Thymus (tissue), 11 donors: ENCODE measurements at regions not wholly inside any gene's neighbourhood (a gene's known extent, or its start where the extent isn't known, plus 50 kb on each side); places are given as distances from the start of the nearest gene placed in this dataset.
"Not testable (repeated sequence)": the region's sequence is repeated elsewhere in the genome, so short reads cannot be mapped to it uniquely, and the experiment has no call there.

Experiments
- DNase-seq, 9 donors: peaks; one replicate each; pipeline ENCODE4 v3.0.0-alpha.2; 2013; ENCODE audit warnings: low spot score in 9 of 9, low read depth in 6 of 9, missing footprints in 1 of 9
- H3K27ac ChIP-seq, 2 donors: one replicate each; pipeline ENCODE4 v1.5.1; 2013; ENCODE audit warnings: control low read depth in 1 of 2, low read depth in 1 of 2, low read length in 1 of 2, mild to moderate bottlenecking in 1 of 2, moderate library complexity in 1 of 2
- H3K27me3 ChIP-seq, 2 donors: one replicate each; pipeline ENCODE4 v1.5.1; 2013; ENCODE audit warnings: low read length in 1 of 2; ENCODE audit not compliant: control insufficient read depth in 2 of 2, insufficient read depth in 1 of 2
- H3K36me3 ChIP-seq, 2 donors: one replicate each; pipeline ENCODE4 v1.5.1; 2013; ENCODE audit warnings: low read length in 1 of 2, mild to moderate bottlenecking in 1 of 2, moderate library complexity in 1 of 2; ENCODE audit not compliant: control insufficient read depth in 2 of 2, insufficient read depth in 2 of 2
- H3K4me1 ChIP-seq, 2 donors: one replicate each; pipeline ENCODE4 v1.5.1; 2013; ENCODE audit warnings: low read length in 2 of 2; ENCODE audit not compliant: control insufficient read depth in 2 of 2, insufficient read depth in 2 of 2
- H3K4me3 ChIP-seq, 2 donors: one replicate each; pipeline ENCODE4 v1.5.1; 2013; ENCODE audit warnings: low read length in 2 of 2, control low read depth in 1 of 2, mild to moderate bottlenecking in 1 of 2
- H3K9me3 ChIP-seq, 2 donors: one replicate each; pipeline ENCODE4 v1.5.1; 2013; ENCODE audit warnings: low read length in 1 of 2, mild to moderate bottlenecking in 1 of 2; ENCODE audit not compliant: control insufficient read depth in 2 of 2, insufficient read depth in 1 of 2
- WGBS: extraction: QIAGEN DNeasy Blood & Tissue Kit; methylation state at CpG from one replicate; pipeline ENCODE4 v1.1.7; 2013; 5-methylcytosine and 5-hydroxymethylcytosine counted together
- donor health status: healthy.

- no peak for DNase-seq
- Histone ChIP-seq H3K36me3 (no peaks in the 10 kb centered on the region), H3K27me3 (no peaks in the 10 kb centered on the region), H3K4me1 (no peaks in the 10 kb centered on the region), H3K9me3 (no peaks in the 10 kb centered on the region), H3K27ac (no peak overlapping the region), H3K4me3 (no peak overlapping the region)
- 88% methylated on average over 4 of the region's 4 CpGs for WGBS
Observed at GRCh38 chr3:78497021-78497420, 1270.8 kb downstream of the ROBO1 start.

- Histone ChIP-seq H3K27ac (no peak overlapping the region), H3K27me3 (no peaks in the 10 kb centered on the region), H3K36me3 (no peaks in the 10 kb centered on the region), H3K9me3 (no peaks in the 10 kb centered on the region), H3K4me3 (no peak overlapping the region), H3K4me1 (no peaks in the 10 kb centered on the region)
- no peak for DNase-seq
- WGBS = 92% methylated on average over 2 of the region's 2 CpGs
Observed at GRCh38 chr3:78497767-78498166, 1270.0 kb downstream of the ROBO1 start.

- no peak overlapping the region for H3K27ac ChIP-seq
- DNase-seq = no peak
- WGBS = 72% methylated on average over 4 of the region's 4 CpGs
- no peak overlapping the region for H3K4me3 ChIP-seq
- H3K4me1 ChIP-seq = peaks cover 0 to 3% of the 10 kb centered on the region in 2 donors
- H3K9me3 ChIP-seq = peaks cover 0 to 3% of the 10 kb centered on the region in 2 donors
- no peaks in the 10 kb centered on the region for H3K27me3 ChIP-seq
- no peaks in the 10 kb centered on the region for H3K36me3 ChIP-seq
Observed at GRCh38 chr3:78506061-78506460, 1261.7 kb downstream of the ROBO1 start.

GRCh38 chr3:78506581-78507195 lies 1261.1 kb downstream of the ROBO1 start:
- WGBS = 87% methylated on average over 2 of the region's 2 CpGs
- peak in 1 of 9 donors; percentile 16 for DNase-seq
- peaks cover 0 to 3% of the 10 kb centered on the region in 2 donors for H3K4me1 ChIP-seq
- peak overlapping the region in 1 of 2 donors; percentile 73 for H3K27ac ChIP-seq
- H3K27me3 ChIP-seq = no peaks in the 10 kb centered on the region
- peaks cover 0 to 3% of the 10 kb centered on the region in 2 donors for H3K9me3 ChIP-seq
- no peaks in the 10 kb centered on the region for H3K36me3 ChIP-seq
- no peak overlapping the region for H3K4me3 ChIP-seq

GRCh38 chr3:78507196-78507984 lies 1260.4 kb downstream of the ROBO1 start:
- Histone ChIP-seq H3K27ac (peak overlapping the region; percentile 52 to 73), H3K9me3 (peaks cover 0 to 3% of the 10 kb centered on the region in 2 donors), H3K4me3 (no peak overlapping the region), H3K36me3 (no peaks in the 10 kb centered on the region), H3K27me3 (no peaks in the 10 kb centered on the region), H3K4me1 (peaks cover 0 to 3% of the 10 kb centered on the region in 2 donors)
- WGBS = 87% methylated on average over 6 of the region's 6 CpGs
- no peak for DNase-seq

GRCh38 chr3:78511840-78512239 lies 1256.0 kb downstream of the ROBO1 start:
- 74% methylated on average over 2 of the region's 2 CpGs for WGBS
- H3K27ac ChIP-seq = no peak overlapping the region
- H3K27me3 ChIP-seq = no peaks in the 10 kb centered on the region
- no peaks in the 10 kb centered on the region for H3K36me3 ChIP-seq
- no peak overlapping the region for H3K4me3 ChIP-seq
- peaks cover 0 to 3% of the 10 kb centered on the region in 2 donors for H3K9me3 ChIP-seq
- peaks cover 0 to 3% of the 10 kb centered on the region in 2 donors for H3K4me1 ChIP-seq
- DNase-seq = no peak

- H3K9me3 ChIP-seq, H3K27me3 ChIP-seq, H3K27ac ChIP-seq, H3K4me1 ChIP-seq, DNase-seq, H3K4me3 ChIP-seq, H3K36me3 ChIP-seq: not testable (repeated sequence)
- 59% methylated on average over 4 of the region's 4 CpGs for WGBS
Observed at GRCh38 chr3:78512786-78513185, 1255.0 kb downstream of the ROBO1 start.

GRCh38 chr3:78516437-78516836 lies 1251.4 kb downstream of the ROBO1 start:
- Histone ChIP-seq H3K36me3 (no peaks in the 10 kb centered on the region), H3K27me3 (no peaks in the 10 kb centered on the region), H3K9me3 (no peaks in the 10 kb centered on the region), H3K4me3 (no peak overlapping the region), H3K4me1 (no peaks in the 10 kb centered on the region), H3K27ac (no peak overlapping the region)
- 93% methylated on average over 3 of the region's 3 CpGs for WGBS
- no peak for DNase-seq

GRCh38 chr3:78516937-78517336 lies 1250.9 kb downstream of the ROBO1 start:
- no peak for DNase-seq
- Histone ChIP-seq H3K4me1 (no peaks in the 10 kb centered on the region), H3K27ac (no peak overlapping the region), H3K9me3 (no peaks in the 10 kb centered on the region), H3K36me3 (no peaks in the 10 kb centered on the region), H3K4me3 (no peak overlapping the region), H3K27me3 (no peaks in the 10 kb centered on the region)
